Liver (tissue), 3 donors: ENCODE measurements at regions not wholly inside any gene's neighbourhood (a gene's known extent, or its start where the extent isn't known, plus 50 kb on each side); places are given as distances from the start of the nearest gene placed in this dataset.

Experiments used
- EGR1 ChIP-seq, 2 donors: IDR thresholded peaks; 2 replicates each; pipeline ENCODE4 v1.6.1; 2016 to 2018; ENCODE audit warnings: antibody characterized with exemption in 2 of 2, low read depth in 2 of 2
- FOXA1 ChIP-seq: IDR thresholded peaks from 2 replicates; pipeline ENCODE4 v1.6.1; 2016; ENCODE audit warnings: antibody characterized with exemption
- HNF4G ChIP-seq: IDR thresholded peaks from 2 replicates; pipeline ENCODE4 v1.6.1; 2016; ENCODE audit warnings: antibody characterized with exemption
- JUND ChIP-seq, 2 donors: IDR thresholded peaks; 2 replicates each; pipeline ENCODE4 v1.6.1; 2016; ENCODE audit warnings: antibody characterized with exemption in 2 of 2
- NR2F2 ChIP-seq: IDR thresholded peaks from 2 replicates; pipeline ENCODE4 v1.6.1; 2016; ENCODE audit warnings: antibody characterized with exemption
- RAD21 ChIP-seq, 2 donors: IDR thresholded peaks; 2 replicates each; pipeline ENCODE4 v1.6.1; 2016; ENCODE audit warnings: antibody characterized with exemption in 2 of 2, mild to moderate bottlenecking in 2 of 2
- SP1 ChIP-seq: IDR thresholded peaks from 2 replicates; pipeline ENCODE4 v1.6.1; 2018; ENCODE audit warnings: antibody characterized with exemption, mild to moderate bottlenecking
- TAF1 ChIP-seq: conservative IDR thresholded peaks from 2 replicates; pipeline ENCODE4 v1.6.1; 2016; ENCODE audit warnings: antibody characterized with exemption, mild to moderate bottlenecking
- YY1 ChIP-seq: IDR thresholded peaks from 2 replicates; pipeline ENCODE4 v1.6.1; 2016; ENCODE audit warnings: antibody characterized with exemption, mild to moderate bottlenecking
- TF ChIP-seq, protein P1 (sequence below): fragments of 150-350 bp; IDR thresholded peaks from 2 replicates; pipeline ENCODE4 v1.5.1; 2017; ENCODE audit warnings: improper control_type of control experiment, low read depth, low read length; ENCODE audit not compliant: missing input control
- TF ChIP-seq, protein P2 (sequence below): IDR thresholded peaks from 2 replicates; pipeline ENCODE4 v1.6.1; 2016; ENCODE audit warnings: antibody characterized with exemption
- TF ChIP-seq, protein P3 (sequence below): IDR thresholded peaks from 2 replicates; pipeline ENCODE4 v1.6.1; 2016; ENCODE audit warnings: antibody characterized with exemption, mild to moderate bottlenecking
- donor health status: healthy.
- donor health status: healthy.

DNA sequence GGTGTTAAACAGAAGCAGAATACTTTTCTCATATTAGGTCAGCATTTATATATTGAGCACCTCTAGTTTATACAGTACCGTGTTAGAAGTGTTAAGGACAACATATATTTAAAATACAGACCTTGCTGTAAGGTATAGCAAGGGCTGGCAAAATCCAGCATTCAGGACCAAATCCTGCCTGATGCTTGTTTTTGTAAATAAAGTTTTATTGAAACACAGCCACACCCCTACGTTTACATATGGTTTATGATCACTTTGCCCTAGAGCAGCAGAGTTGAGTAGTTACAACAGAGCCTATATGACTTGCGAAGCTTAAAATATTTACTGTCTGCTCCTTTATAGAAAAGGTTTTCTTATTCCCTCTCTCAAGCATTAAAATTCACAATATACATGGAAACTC is 877.3 kb downstream of the MCTP2 start:
- TF ChIP-seq, protein P1, sequence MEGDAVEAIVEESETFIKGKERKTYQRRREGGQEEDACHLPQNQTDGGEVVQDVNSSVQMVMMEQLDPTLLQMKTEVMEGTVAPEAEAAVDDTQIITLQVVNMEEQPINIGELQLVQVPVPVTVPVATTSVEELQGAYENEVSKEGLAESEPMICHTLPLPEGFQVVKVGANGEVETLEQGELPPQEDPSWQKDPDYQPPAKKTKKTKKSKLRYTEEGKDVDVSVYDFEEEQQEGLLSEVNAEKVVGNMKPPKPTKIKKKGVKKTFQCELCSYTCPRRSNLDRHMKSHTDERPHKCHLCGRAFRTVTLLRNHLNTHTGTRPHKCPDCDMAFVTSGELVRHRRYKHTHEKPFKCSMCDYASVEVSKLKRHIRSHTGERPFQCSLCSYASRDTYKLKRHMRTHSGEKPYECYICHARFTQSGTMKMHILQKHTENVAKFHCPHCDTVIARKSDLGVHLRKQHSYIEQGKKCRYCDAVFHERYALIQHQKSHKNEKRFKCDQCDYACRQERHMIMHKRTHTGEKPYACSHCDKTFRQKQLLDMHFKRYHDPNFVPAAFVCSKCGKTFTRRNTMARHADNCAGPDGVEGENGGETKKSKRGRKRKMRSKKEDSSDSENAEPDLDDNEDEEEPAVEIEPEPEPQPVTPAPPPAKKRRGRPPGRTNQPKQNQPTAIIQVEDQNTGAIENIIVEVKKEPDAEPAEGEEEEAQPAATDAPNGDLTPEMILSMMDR, result no peak
- no peak for TF ChIP-seq HNF4G
- no peak for TF ChIP-seq SP1
- TF ChIP-seq, protein P2, sequence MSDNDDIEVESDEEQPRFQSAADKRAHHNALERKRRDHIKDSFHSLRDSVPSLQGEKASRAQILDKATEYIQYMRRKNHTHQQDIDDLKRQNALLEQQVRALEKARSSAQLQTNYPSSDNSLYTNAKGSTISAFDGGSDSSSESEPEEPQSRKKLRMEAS, result no peak
- no peak for TF ChIP-seq TAF1
- TF ChIP-seq, protein P3, sequence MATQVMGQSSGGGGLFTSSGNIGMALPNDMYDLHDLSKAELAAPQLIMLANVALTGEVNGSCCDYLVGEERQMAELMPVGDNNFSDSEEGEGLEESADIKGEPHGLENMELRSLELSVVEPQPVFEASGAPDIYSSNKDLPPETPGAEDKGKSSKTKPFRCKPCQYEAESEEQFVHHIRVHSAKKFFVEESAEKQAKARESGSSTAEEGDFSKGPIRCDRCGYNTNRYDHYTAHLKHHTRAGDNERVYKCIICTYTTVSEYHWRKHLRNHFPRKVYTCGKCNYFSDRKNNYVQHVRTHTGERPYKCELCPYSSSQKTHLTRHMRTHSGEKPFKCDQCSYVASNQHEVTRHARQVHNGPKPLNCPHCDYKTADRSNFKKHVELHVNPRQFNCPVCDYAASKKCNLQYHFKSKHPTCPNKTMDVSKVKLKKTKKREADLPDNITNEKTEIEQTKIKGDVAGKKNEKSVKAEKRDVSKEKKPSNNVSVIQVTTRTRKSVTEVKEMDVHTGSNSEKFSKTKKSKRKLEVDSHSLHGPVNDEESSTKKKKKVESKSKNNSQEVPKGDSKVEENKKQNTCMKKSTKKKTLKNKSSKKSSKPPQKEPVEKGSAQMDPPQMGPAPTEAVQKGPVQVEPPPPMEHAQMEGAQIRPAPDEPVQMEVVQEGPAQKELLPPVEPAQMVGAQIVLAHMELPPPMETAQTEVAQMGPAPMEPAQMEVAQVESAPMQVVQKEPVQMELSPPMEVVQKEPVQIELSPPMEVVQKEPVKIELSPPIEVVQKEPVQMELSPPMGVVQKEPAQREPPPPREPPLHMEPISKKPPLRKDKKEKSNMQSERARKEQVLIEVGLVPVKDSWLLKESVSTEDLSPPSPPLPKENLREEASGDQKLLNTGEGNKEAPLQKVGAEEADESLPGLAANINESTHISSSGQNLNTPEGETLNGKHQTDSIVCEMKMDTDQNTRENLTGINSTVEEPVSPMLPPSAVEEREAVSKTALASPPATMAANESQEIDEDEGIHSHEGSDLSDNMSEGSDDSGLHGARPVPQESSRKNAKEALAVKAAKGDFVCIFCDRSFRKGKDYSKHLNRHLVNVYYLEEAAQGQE, result no peak
- TF ChIP-seq RAD21 (IDR thresholded peaks at IDR 0.05), result no peak
- no peak for TF ChIP-seq EGR1 (IDR thresholded peaks at IDR 0.05; ENCODE audit: low read depth in 2 of 2)
- TF ChIP-seq FOXA1, result no peak
- no peak for TF ChIP-seq YY1
- TF ChIP-seq NR2F2, result no peak
- TF ChIP-seq JUND (IDR thresholded peaks at IDR 0.05), result no peak
